ENCODE measurements at regions not wholly inside any gene's neighbourhood (a gene's known extent, or its start where the extent isn't known, plus 50 kb on each side); places are given as distances from the start of the nearest gene placed in this dataset.

DNA sequence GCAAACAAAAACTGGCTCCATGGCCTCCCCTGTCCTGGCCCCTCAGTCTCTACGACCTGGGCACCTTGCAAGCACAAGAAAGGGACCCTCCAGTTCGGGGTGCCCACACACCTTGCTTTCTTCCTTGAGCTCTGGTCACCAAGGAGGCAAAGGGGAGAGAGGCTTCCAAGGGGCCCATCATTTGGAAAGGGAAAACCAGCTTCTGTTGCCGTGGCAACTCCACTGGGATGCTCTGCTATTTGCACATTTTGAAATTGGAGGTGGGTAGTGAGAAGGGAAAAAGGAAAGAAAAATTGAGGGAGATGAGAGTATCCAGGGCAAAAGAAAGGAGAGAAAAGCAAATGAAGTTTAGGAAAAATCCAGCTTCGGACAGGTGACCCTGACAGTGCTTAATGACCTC, 388.4 kb downstream of the SHANK2 start:
- DNase-seq = no peak

DNA sequence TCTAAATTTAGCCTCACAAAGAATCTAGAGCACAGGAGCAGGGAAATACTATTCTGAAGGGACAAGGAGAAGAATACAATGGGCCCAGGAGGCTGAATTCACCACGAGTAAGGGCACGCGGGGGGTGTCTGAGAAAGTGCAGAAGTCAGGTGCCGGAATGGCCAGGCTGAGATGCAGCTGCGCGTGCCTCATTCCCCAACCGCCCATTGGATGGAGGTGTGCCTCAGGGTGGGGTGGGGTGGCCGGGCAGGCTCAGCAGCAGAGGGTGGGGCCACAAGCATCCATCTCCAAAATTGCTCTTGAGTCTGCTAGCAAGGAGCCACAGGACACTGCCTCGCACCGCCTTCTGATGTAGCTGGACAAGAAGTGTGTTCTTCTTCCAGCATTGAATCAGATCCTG, 387.0 kb downstream of the SHANK2 start:
- DNase-seq = no peak

DNA sequence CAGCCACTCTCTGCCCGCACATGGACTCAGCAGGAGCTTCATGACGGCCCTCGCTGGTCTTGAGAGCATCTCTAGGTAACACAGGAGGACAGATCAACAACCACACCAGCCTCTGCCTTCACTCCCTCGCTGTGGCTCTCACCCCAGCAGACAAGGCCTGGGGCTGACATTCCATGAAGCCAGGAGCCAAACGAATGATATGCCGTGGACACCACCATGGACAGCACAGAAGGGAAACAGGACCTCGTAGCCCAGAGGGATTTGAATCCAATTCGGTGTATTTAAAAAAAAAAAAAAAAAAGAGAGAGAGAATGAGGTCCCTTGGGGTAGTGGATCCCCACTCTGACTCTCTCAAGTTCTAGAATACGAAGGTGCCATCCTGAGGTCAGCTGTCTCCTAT, 385.5 kb downstream of the SHANK2 start:
- DNase-seq = no peak

DNA sequence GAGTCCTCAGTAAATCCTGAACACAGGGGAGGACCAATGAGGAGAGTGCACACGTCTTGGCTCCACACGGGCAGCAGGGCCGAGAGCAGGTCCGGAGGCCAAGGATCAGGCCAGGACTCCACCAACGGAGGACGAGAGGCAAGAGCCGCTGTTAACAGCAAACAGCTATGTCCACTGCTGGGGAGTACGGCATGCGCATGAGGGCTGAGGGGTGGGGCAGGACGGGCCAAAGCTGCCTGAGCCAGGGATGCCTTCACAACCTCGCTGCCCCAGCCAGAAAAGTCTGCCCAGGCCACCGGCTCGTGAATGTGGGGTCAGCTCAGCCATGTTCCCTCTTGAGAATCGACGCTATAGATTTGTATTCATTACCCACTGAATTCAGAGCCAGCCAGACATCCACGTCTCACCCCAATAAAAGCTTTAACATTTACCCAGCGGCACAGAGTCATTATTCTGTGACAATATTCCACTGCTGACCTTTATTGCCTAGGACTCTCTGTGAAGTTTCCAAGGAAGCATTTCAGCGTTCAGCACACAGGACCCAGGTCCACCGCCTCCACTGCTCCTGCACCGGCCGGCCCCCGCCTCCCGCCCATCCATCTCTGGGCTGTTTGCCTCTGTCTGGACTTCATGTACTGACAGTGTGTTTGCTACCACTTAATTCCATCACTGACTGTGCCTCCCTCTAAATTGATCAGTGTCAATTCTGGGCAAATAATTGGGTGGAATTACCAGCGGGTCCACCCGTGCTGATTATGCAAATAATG, 384.9 kb downstream of the SHANK2 start:
- DNase-seq = no peak

DNA sequence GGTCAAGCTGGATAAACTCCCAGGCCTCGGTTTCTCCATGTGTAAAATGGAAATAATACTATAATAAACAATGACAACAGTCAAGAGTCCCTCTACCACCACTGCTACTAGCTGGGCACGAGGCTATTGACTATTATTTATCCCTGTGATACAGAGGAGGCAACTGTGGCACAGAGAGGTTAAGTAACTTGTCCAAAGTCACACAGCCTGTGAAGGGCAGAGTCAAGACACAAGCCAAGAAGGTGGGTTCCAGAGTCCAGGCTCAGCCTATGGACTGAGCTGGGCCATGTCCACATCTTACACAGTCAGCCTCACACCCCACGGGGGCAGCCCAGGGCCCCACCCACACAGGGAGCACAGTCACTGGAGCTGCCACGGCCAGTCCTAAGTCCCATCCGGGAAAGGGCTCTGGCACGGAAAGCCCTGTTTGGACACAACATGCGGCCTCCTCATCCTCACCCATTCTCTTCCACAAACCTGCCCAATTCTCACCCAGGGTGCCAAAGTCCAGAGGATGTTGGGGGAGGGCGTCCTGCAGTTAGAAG, 384.0 kb downstream of the SHANK2 start:
- DNase-seq = no peak

DNA sequence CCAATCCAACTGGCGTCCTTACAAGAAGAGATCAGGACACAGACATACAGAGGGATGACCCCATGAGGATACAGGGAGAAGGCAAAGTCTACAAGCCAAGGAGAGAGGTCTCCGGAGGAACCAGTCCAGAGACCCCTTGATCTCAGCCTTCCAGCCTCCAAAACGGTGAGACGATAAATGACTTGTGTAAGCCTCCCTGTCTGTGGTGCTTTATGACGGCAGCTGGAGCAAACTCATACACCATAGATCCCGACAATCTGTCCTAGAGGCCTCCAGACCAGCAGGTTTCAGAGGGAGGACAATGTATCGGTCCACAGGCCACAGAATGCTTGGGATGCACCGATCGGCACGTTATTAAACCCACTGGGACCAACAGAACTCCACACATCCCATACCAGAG, 383.3 kb downstream of the SHANK2 start:
- no peak for DNase-seq

DNA sequence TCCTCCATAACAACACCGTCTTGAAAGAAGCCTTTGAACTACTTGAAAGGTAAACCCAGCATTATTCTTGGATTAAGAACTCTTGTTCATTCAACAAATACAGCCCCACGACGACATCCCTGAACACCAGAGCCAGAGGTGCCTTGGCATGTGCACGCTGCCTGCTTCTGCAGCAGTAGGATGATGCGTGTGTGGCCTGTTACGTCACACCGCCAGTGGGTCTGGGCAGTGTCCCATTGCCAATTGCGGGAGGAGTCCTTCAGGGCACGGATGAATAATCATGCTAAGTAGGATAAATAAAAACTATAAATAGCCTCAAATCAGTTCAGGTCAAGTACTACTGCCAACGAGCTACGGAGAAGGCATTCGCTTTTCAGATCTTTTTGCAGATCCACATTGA, 380.5 kb downstream of the SHANK2 start:
- DNase-seq = no peak

DNA sequence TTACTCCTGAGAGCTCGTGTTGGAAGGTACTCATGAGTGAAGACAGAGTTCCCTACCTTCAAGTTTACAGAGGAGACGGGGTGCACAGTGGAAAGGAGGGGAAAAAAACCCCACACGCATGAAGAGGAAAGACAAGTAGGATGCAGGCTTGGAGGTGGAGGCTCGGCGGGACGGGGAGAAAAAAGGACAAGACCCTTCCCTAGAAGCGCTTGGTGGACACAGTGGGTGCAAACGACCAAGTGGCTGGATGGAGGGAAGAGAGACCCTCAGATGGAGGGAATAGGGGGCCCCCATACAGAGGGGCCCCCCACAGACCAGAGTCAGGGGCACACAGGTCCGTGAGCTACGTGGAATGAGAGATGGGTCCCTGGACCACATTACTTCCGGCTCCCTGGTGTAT, 380.1 kb downstream of the SHANK2 start:
- DNase-seq = no peak

DNA sequence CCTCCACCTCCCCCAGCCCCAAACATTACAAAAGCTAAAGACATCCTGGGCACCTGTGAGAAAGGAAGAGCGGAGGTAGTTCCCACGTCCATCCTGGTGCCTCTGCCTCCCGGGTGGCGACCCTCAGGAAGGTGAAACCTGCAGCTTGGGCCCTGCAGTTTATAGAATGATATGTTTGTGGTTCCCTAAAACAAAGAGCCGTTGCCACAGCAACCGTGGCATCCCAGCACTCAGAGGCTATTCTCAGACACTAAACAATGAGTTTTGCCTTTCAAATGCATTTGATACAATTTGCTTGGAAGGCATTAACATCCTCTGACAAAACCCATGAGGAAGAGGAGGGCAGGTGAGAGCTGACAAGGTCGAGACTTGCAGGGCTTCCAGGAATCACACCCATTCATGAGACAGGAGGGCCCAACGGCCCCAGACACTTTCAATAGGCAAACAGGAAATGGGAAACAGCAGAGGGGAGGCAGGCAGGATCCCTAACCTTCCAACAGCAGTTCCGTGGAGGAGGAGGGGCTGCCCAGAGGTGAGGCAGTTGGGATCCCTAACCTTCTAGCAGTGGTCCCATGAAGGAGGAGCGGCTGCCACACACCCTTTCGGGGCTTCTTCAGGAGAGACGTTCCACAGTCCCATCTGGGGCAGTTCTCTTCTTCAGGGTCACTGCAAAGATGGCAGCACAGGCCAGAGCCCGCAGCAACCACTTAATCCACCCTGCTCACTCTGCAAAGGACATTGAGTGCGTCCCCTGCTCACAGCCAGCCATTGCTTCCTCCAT, 379.2 kb downstream of the SHANK2 start:
- no peak for DNase-seq

DNA sequence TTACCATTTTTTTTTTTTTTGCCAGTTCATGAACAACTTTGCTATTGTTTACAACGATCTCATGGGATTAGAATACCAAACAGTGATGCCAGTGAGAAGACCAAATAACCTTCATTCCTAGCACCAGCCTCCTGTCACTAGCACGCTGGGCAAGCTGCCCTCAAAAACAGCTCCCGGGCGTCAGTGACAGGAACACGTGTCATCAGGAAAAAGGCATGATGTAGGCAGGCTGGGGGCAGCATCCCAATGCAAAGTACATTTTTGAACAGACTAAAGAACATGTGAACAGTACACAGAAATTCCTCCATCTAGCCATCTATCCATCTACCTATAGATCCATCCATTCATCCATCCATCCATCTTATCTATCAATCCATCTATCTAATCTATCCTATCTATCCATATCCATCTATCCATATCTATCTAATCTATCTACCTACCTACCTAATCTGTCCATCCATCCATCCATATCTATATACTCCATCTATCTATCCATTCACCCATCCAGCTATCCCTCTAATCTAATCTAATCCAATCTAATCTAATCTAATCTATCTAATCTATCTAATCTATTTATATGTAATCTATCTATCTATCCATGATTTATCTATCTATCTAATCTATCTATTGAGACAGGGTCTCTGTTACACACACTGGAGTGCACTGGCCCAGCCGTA, 378.5 kb downstream of the SHANK2 start:
- no peak for DNase-seq

DNA sequence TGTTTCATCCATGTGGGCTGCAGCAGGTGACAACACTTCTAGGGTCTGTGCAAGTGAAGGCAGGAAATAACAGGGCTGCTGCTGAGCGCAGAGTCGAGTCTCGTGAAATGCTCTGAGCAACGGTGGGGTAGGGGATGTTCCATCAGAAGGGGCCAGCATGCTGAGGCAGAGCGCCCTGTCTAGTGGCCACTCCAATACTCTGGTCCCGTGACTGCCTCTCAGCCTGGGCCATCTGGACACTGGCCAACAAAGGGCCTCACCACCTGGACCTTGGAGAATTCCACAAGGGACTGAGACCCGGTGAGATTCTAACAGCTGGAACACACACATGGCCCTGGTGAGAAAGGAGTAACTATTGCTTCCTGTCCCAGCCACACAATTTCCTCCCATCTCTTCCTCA, 375.7 kb downstream of the SHANK2 start:
- no peak for DNase-seq

DNA sequence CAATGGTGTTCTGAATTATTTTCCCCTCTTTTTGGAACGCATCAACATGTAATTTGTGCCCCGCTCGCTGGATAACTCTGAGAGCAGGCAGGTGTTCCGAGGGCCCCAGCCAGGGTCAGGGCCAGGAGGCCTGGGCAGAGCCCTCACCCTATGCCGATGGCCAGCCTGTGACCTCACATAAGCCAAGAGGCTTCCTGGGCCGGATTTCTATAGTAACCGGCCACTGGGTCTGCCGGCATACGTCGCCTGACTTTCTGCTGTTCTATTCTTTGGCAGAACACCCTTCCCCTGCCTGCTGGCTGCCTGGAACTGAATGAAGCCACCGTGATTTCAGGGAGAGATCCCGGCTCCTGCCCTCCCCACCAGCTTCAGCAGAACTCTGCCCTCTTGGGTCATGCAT, 375.2 kb downstream of the SHANK2 start:
- DNase-seq = no peak

DNA sequence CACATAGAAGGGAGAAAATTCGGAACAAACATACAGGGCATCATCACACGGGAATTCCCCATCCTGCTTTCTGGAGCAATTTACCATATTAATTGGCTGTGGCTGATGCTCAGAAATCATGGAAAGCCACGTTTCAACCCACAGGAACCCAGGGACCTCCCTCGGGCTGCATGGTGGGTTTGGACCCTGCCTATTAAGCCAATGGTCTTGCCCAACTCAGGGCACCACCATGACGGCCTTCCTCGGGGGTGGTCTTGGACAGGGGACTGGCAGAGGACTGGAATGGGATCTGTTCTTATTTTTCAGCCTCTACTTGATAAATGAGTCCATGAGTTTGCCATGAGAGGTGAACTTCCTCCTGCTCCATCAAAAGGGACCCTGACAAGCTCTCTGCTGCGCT, 374.0 kb downstream of the SHANK2 start:
- no peak for DNase-seq

DNA sequence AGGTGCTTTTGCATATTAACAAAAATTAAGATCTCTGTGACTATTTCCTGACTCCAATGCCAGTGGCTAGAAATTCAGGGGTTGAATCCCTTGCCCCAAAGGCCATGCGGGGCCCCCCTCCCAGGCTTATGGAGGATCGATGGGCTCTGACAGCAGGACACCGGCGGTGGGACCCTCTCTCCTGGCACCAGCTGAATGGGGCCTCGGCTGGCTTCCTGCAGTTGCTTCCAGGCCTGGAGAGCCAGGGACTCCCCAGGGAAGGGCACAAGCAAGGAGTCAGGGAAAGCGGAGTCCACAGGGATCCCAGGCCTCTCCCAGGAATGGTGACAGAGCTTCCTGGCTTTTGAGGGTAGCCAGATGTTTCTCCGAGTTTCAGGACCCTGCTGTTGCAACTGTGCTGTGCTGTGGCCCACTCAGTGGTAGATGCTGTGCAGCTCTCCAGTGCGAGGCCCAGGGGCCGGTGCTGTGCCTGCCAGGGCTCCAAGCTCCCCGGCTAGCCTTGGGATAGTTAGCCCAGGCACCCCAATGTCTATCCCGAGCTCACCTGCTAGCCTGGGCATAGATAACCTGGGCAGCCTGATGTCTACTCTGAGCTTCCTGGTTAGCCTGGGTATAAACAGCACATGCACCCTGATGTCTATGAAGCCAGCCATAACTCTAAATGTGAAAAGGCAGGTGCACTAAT, 372.6 kb downstream of the SHANK2 start:
- no peak for DNase-seq

DNA sequence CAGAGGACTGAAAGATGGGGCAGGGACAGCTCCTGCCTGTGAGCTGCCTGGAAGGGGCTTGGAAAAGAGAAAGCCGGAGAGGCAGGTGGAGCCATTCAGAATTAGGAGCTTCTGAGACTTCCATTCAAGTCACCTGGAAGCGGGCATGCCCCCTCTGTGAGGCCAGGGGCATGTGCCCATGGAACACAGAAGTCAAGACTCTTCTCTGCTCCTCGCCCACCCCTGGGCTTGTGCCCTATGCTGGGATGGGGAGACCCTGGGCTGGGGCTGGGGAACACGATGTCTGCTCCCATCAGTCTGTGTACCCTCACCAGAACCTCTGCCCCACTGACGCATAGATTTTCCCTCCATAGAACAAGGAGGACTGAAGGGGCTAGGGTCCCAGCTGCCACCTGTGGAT, 372.0 kb downstream of the SHANK2 start:
- DNase-seq = no peak

DNA sequence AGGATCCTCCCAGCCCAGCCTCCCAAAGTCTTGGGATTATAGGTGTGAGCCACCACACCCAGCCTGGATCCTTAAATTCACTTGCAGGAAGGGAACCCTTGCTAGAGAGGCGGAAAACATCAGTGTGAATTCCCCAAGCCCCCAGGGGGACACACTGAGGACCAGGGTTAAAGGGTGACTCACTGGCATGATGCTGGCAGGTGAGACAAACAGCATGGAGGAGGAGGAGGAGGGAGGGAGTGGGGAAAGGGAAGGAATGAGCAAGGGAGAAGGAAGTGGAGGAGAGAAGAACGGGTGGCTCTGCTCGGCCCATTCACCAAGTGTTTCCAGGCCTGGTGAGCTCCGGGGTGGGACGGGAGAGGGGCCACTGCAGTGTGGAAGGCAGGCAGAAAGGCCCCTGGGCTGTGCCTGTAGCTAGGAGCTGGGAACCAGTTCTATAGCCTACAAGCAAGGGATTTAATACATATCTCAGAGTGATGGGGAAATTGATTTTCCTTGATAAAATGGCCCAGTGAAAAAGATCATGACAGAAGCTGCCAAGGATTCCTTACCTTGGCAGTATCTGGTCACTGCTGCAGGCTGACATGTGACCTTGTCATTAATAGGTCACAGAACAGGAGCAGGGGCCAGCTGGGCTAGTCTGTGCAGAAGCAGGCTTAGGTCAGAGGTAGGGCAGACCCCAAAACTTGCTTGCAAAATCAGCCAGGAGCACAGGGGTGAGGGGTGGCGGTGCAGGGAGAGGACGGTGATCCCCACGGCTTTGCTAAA, 370.2 kb downstream of the SHANK2 start:
- no peak for DNase-seq

DNA sequence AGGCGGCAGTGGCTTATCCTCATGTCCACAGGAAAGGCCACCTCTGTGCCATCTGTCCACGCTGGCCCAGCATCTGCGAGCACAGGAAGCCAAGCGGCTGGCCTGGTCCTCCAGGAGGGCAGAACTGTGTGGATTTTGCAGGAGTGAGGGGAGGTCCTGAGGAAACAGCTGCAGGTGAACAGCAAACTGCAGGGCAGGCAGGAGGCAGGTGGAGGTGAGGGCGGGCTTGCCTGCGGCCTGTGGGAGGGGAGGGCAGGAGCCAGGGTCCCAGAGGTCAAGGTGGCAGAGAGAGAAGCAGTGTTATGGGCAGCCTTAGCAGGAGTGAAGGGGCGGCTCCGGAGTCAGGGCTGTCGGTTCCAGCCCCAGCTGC, 369.7 kb downstream of the SHANK2 start:
- no peak for DNase-seq

DNA sequence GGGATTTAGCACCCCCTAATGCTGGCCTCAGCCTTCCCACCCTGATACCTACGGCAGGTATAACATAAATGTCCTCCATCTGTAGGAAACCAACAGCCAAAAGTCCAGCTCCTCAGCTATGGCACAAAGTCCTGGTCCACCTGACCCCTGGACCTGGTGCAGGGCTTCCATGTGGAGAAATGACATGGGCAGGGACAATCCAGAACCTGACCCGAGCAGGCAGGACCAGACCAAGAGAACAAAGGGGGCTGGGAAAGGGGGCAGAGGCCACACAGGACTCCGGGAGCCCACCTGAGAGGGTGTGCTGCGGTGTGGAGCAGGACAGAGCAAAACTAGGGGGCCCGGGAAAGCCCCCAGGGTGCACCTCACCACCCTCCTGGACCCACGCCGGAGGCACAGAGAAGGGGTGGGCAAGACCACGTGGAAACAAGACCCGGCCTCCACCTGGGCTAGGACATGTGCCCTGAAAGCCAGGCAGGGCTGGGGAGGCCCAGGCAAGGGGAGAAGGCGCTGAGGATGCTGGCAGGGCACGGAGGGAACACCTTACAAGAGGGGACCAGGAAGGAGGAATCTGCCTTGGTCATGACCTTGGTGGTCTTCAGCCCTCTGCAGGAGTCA, 368.9 kb downstream of the SHANK2 start:
- no peak for DNase-seq

DNA sequence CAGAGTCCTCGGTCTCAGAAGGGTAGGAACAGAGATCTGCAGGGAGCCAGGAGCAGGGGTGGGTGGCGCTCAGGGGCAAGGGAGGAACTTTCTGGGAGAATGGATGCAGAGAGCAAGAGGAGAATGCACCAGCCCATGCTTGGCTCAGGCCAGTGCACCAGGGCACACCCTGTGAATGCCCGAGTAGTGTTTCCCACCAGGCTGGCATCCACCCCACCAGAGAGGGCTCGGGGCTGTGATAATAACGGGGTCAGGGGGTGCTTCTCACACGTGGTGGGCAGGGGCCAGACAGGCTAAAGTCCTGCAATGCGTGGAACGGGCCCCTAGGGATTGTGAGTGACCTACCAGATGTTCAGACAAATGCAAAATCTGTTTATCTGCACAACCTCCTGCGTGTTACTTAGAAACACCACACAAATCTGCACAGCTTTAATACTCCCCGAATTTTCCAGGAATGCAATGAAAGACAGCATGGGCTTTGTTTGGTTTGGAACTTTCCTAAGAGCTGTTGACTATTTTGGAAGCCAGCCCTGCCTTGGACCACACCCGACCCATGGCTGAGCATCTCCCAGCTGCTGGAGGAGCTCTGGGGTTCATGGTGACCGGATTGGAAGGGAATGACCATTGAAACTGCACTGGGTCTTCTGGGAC, 368.3 kb downstream of the SHANK2 start:
- DNase-seq = no peak

DNA sequence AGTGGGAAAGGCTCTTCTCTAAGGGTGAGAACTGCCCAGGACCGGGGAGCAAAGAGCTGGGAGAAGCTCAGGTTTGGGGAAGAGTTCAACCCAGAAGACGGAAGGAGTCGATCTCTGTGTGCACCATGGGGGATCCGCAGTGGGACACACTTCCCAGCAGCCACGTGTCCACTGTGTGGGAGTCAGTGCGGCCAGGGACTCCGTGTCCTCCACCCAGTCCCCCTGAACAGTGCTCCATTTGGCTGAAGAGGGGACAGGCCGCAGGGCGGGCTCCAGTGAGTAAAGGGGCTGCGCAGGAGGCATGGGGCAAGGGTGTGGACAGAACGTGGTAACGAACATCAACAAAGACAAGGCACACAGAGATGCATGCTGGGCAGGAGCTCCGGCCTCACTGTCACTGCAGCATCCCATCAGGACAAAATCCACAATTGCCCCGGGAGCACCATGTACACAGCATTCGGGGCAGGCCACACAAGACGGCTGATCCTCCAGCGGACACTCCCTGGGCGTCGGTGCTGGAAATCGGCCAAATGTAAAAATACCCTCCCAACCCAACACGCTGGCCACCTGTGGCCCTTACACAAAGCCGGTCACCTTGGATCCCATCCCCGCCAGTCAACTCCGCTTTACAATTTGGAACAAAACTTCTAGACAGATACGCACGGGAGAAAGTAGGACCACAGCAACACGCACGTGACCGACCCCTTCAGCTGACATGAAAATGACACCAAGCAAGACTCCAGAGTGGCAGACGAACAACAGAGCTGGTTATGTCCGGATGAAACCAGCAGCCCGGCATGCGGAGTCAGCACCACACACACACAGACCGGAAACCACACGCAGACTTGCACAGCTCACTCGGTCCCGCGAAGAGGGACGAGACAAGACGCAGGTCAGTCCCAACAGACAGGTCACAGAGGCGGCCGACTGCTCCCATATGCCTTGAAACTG, 366.8 kb downstream of the SHANK2 start:
- DNase-seq = no peak
